ENCODE measurements at regions not wholly inside any gene's neighbourhood (a gene's known extent, or its start where the extent isn't known, plus 50 kb on each side); places are given as distances from the start of the nearest gene placed in this dataset.

DNA sequence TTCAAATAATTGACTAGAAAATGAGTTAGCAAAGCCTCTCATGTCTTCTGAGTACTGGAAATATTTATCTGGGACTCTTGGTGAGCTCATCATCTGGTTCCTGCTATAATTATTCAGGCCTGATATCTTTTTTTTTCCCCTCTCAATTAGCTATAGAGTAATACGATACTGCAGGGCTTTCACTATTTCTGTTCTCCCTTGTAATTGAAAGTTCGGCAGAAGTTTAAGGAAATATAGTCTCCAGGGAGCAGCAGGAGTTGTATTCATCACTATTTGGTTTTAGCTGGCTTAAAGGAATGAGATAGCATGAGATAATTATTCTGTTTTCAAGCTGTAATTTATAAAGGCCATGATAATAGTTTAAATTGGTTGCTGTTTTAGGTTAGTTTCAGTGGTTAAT is 378.6 kb upstream of the EPHA5 start:
- TF ChIP-seq, protein P1, sequence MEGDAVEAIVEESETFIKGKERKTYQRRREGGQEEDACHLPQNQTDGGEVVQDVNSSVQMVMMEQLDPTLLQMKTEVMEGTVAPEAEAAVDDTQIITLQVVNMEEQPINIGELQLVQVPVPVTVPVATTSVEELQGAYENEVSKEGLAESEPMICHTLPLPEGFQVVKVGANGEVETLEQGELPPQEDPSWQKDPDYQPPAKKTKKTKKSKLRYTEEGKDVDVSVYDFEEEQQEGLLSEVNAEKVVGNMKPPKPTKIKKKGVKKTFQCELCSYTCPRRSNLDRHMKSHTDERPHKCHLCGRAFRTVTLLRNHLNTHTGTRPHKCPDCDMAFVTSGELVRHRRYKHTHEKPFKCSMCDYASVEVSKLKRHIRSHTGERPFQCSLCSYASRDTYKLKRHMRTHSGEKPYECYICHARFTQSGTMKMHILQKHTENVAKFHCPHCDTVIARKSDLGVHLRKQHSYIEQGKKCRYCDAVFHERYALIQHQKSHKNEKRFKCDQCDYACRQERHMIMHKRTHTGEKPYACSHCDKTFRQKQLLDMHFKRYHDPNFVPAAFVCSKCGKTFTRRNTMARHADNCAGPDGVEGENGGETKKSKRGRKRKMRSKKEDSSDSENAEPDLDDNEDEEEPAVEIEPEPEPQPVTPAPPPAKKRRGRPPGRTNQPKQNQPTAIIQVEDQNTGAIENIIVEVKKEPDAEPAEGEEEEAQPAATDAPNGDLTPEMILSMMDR (conservative IDR thresholded peaks at IDR 0.05; ENCODE audit: low read length), result no peak
- no peak for TF ChIP-seq EZH2phosphoT487 (IDR thresholded peaks at IDR 0.05; ENCODE audit: borderline replicate concordance)
